COLO668 (cell line): ENCODE measurements at regions not wholly inside any gene's neighbourhood (a gene's known extent, or its start where the extent isn't known, plus 50 kb on each side); places are given as distances from the start of the nearest gene placed in this dataset.
"Not testable (repeated sequence)": the region's sequence is repeated elsewhere in the genome, so short reads cannot be mapped to it uniquely, and the experiment has no call there.

Experiments
- DNase-seq: peaks from one replicate; lab custom pipeline; 2025; ENCODE audit not compliant: unreplicated experiment; lab: John Stamatoyannopoulos, UW

DNA sequence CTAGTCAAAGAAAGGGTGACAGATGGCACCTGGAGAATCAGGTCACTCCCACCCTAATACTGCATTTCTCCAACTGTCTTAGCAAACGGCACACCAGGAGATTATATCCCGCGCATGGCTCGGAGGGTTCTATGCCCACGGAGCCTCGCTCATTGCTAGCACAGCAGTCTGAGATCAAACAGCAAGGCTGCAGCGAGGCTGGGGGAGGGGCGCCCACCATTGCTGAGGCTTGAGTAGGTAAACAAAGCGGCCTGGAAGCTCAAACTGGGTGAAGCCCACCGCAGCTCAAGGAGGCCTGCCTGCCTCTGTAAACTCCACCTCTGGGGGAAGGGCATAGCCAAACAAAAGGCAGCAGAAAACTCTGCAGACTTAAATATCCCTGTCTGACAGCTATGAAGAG lies 268.1 kb upstream of the GRM3 start:
- not testable (repeated sequence) for DNase-seq

- no peak for DNase-seq
Measured at GRCh38 chr7:86372262-86372661, 271.4 kb upstream of the GRM3 start.

DNA sequence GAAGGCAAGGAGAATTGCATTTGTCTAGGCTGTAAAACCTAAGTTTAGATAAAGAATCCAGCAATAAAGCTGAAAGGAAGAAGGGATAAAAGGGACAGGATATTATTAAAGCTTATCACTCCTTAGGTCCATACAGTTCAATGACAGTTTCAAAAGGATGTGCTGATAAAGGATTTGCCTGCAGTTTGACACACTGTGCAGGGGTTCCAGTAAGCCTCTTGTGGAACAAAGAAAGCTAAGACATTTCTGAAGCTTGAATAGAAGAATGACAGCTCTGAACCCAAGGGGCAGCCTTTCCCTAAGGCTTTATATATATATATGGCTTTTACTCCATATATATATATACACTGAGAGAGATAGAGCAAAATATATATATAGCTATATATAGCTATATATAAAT lies 276.8 kb upstream of the GRM3 start:
- DNase-seq: no peak

DNA sequence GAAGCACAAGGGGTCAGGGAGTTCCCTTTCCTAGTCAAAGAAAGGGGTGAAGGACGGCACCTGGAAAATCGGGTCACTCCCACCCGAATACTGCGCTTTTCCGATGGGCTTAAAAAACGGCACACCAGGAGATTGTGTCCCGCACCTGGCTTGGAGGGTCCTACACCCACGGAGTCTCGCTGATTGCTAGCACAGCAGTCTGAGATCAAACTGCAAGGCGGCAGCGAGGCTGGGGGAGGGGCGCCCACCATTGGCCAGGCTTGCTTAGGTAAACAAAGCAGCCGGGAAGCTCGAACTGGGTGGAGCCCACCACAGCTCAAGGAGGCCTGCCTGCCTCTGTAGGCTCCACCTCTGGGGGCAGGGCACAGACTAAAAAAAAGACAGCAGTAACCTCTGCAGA lies 303.3 kb upstream of the GRM3 start:
- not testable (repeated sequence) for DNase-seq

DNA sequence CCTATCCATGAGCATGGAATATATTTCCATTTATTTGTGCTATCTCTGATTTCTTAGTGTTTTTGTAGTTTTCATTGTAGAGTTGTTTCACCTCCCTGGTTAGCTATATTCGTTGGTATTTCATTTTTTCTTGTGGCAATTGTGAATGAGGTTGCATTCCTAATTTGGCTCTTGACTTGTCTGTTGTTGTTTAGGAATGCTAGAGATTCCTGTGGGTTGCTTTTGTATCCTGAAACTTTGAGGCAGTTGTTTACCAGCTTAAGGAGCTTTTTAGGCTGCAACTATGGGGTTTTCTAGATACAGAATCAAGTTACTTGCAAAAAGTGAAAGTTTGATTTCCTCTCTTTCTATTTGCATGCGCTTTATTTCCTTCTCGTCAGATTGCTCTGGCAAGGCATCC lies 304.7 kb upstream of the GRM3 start:
- no peak for DNase-seq

DNA sequence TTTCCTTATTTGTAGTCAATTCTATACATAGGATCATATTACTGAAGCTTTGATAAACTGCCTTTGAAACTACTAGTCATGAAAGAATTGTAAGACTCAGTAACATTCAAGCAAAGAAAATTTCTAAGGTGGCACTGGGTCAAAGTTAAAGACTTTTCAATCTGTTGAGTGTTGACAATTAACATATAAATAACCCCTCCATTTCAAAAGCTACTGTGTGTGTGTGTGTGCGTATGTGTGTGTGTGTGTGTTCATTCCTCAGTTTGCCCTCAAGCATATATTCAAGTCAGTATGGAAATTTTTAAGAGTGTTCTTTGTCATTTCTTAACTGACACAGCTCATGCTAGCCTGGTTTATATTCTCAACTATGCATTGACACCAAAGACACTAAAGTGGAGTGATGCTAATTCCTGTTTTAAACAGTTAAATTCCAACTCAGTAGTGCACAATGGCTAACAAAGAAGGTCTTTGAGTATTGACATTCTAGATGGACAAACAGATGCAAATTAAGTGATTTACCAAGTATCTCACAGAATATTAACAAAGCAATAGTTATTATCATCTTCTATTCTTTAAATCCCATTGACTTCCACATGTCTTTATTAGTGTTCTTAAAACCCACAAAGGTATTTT lies 314.8 kb upstream of the GRM3 start:
- no peak for DNase-seq

- no peak for DNase-seq
Measured at GRCh38 chr7:86326847-86327246, 316.9 kb upstream of the GRM3 start.

DNA sequence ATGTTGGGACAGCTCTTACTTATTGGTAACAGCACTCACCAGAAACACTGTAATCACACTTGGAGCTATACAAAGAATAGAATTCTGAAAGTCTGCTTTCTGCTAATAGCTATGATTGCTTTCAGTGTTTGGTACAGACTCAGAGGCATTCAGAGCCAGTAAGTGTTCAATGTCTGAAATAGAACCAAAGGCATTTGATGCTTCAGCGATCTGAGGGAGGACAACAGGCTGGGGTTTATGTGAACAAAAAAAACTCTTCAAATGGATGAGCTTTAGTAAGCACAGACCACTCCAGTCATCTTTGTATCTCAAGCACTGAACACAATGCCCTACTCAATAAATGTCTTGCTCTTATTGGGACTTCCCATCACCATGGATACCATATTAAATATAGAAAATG lies 322.8 kb upstream of the GRM3 start:
- DNase-seq: no peak

- no peak for DNase-seq
Measured at GRCh38 chr7:86320341-86320740, 323.4 kb upstream of the GRM3 start.

GRCh38 chr7:86313842-86314241 lies 329.9 kb upstream of the GRM3 start:
- no peak for DNase-seq

DNA sequence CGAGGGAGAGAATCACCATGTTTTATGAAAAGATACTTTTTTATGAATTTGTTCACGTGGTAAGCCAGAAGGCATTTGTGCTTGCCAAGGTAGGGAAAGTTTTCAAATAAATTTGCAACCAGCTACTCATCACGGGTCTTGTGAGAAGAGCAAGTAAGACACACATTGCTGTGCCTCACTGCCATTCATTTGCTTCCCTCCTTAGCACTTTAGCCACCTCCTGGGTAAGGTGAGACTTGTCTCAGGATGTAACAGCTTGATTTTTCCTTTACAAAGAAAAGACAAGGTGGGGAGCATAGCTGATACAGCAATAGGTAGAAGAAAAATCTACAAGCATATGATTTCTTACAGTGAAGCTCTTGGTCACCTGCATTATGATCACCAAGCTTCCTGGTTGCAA lies 342.4 kb upstream of the GRM3 start:
- no peak for DNase-seq

- no peak for DNase-seq
Measured at GRCh38 chr7:86295526-86295925, 348.2 kb upstream of the GRM3 start.

DNA sequence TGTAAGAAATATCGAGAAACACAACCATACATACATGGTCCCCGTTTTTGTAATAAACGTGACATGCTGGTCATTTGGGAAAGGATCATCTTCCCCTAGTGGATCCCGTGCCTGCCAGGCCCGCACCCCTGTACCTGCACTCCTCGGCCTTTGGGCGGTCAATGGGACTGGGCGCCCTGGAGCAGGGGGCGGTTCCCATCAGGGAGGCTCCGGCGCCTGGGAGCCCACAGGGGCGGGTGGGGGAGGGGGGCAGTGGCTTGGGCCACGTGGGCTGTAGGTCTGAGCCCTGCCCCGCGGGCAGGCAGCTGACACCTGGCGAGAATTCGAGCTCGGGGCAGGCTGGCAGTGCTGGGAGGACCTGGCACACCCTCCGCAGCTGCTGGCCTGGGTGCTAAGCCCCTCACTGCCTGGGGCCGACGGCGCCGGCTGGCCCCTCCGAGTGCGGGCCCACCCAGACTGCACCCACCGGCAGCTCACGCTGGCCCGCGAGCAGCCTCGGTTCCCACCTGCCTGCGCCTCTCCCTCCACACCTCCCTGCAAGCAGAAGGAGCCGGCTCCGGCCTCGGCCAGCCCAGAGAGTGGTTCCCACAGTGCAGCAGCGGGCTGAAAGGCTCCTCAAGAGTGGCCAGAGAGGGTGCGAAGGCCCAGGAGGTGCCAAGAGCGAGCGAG lies 361.6 kb upstream of the GRM3 start:
- DNase-seq: no peak

- DNase-seq: no peak
Measured at GRCh38 chr7:86280150-86280549, 363.6 kb upstream of the GRM3 start.

DNA sequence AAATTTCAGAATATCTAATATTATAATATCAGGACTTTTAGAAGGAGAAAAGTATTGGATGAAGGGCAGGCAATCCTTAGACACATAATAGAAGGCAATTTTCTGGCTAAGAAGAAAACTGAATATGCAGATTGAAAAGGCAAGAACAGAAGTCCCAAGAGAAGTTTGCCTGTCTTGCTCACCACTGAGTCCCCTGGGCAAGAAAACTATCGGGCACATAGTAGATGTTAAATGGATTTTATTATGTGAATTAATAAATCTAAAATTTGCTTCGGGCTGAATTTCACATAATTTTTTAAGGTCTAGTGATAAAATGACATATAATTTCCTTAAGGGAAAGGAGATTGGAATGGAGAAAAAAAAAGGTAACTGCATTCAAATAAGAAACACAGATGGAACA lies 380.9 kb upstream of the GRM3 start:
- no peak for DNase-seq

DNA sequence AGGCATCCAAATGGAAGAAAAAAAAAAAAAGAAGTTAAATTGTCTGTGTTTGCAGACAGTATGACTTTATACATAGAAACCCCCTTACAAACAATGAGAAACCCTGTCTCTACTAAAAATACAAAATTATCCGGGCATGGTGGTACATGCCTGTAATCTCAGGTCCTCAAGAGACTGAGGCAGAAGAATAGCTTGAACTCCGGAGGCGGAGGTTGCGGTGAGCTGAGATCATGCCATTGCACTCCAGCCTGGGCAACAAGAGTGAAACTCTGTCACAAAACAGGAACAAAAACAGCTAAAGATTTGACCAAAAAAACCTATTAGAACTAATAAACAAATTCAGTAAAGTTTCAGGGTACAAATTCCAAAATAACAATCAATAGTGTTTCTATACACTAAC lies 385.8 kb upstream of the GRM3 start:
- DNase-seq: no peak

DNA sequence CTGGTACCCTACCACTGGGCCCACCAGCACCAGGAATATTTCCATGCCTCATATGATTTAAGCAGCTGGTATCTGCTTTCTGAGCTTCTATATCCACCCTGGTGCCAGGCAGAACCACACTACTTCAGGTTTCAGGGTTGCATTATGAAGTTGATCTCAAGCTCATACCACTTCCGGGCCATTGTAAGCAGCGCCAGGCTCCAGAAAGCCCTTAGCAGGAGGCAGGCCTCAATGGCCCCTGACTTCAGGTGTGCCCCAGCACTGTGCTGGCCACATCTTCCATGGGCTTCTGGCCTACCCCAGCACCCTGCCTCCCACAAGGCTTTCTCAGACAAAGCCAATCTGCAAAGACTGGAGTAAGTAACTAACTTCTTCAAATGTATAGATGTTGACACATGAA lies 391.3 kb upstream of the GRM3 start:
- no peak for DNase-seq

DNA sequence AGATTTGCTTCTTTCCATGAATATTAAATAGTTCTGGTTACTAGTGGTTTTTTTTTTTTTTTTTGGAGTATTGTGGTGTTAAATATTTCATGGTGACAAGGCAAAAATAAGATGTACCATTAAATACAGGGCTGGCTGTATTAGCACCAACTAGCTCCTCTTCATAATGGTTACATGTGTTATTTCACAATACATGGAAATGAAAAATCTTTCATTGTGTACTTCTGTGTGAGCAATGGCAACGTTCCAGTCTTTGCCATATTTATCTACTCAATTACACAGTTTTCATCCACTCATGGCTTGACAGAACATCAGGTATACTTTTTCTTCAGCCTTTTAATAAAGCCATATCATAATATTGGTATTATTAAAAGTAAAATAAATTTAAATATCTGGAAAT lies 394.7 kb upstream of the GRM3 start:
- no peak for DNase-seq

DNA sequence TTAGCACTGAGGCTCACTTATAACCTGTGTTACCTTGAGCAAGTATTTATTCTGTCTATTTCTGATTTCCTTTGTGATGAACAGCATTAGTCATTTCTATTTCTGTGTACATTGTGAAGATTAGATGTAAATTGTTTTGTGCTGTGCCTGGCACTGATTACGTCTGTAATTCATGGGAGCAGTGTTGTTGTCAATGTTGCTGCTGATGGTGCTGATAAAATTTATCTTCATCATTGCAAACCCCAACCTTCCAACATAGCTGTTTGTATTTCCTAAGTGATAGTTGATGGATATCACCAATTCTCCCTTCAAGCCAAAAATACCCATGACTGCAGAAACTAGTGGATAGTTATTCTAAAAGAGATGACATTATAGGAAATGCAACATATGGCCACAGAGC lies 400.5 kb upstream of the GRM3 start:
- no peak for DNase-seq

DNA sequence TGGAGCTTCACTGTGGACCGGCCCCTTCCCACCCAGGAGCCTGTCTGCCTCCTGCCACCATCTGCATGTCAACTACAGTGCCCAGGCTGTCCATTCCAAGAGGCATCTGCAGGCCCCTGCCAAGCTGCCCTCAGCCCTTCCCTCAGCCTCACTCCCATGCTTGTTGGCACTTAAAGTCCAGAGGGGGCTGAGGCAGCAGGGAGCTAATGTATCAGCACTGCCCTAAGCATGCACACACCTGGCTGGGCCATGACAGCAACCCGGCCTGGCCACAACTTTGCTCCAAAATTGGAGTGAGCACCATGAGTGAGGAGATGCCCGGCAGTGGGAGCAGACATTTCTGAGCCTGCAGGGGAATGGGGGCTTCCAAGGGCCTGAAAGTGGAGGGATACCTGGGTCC lies 417.5 kb upstream of the GRM3 start:
- DNase-seq: no peak

DNA sequence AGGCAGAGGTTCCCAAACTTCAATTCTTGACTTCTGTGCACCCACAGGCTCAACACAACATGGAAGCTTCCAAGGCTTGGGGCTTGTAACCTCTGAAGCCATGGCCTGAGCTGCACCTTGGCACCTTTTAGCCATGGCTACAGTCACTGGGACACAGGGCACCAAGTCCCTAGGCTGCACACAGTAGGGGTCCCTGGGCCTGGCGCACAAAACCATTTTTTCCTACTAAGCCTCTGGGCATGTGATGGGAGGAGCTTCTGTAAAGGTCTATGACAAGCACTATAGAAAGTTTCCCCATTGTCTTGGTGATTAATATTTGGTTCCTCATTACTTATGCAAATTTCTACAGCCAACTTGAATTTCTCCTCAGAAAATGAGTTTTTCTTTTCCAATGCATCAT lies 420.9 kb upstream of the GRM3 start:
- no peak for DNase-seq

GRCh38 chr7:86214734-86215133 lies 429.0 kb upstream of the GRM3 start:
- DNase-seq: no peak

DNA sequence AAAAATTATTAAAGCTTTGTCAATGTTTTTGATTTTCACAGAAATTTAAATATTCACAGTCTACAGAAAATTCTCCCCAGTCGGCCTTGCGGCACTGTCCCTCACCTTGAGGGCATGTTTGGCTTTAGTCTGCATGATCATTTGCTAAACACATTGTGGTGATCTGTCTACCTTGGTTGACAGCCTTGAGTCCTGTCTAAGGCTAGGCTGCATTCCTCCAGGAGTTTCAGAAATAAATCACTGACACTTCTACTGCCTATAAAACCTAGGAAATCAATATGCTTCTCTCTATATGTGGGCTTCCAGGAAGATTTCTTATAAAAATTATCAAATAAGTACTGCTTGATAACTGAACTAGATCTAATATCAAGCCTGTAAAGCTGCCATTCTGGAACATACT lies 430.7 kb upstream of the GRM3 start:
- no peak for DNase-seq
